Adrenal gland (tissue), 5 donors: ENCODE measurements at regions not wholly inside any gene's neighbourhood (a gene's known extent, or its start where the extent isn't known, plus 50 kb on each side); places are given as distances from the start of the nearest gene placed in this dataset.

Experiments used
- POLR2A ChIP-seq, 2 donors: fragments of 450-650 bp; IDR thresholded peaks; one replicate each; pipeline ENCODE4 v1.6.1; 2017; ENCODE audit warnings: antibody characterized with exemption in 2 of 2, mild to moderate bottlenecking in 2 of 2, moderate library complexity in 1 of 2
- TF ChIP-seq, protein P1 (sequence below), 6 experiments: fragments of 450-650 bp in 4 of 6; fragments of 200-600 bp in 2 of 6; sonication (generic) in 1 of 6; IDR thresholded peaks; 1 replicate in 5 of 6; 2 replicates in 1 of 6; pipeline versions ENCODE4 v1.5.1 to v1.8.0; 2016 to 2021; ENCODE audit warnings: antibody characterized with exemption in 6 of 6, mild to moderate bottlenecking in 2 of 6, moderate library complexity in 1 of 6
- donor health status: DM: no; HTN: no; CAD: no.

DNA sequence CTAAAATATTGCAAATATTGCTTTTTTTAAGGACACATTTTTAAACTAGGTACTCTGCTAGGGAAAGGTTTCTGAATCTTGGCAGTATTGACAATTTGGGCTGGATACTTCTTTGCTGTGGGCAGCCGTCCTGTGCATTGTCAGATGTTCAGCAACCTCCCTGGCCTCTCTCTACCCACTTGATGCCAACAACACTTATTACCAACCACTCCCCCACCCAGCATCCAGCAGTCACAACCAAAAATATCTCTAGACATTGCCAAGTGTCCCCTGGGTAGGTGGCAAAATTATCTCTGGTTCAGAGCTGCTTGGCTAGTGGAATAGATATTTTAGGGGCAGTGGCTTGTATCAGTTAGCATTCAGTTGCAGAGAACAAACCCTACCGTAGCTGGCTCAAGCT, 114.3 kb upstream of the PNPT1 start:
- TF ChIP-seq, protein P1, sequence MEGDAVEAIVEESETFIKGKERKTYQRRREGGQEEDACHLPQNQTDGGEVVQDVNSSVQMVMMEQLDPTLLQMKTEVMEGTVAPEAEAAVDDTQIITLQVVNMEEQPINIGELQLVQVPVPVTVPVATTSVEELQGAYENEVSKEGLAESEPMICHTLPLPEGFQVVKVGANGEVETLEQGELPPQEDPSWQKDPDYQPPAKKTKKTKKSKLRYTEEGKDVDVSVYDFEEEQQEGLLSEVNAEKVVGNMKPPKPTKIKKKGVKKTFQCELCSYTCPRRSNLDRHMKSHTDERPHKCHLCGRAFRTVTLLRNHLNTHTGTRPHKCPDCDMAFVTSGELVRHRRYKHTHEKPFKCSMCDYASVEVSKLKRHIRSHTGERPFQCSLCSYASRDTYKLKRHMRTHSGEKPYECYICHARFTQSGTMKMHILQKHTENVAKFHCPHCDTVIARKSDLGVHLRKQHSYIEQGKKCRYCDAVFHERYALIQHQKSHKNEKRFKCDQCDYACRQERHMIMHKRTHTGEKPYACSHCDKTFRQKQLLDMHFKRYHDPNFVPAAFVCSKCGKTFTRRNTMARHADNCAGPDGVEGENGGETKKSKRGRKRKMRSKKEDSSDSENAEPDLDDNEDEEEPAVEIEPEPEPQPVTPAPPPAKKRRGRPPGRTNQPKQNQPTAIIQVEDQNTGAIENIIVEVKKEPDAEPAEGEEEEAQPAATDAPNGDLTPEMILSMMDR (IDR thresholded peaks at IDR 0.05), result no peak
- no peak for TF ChIP-seq POLR2A (IDR thresholded peaks at IDR 0.05)
